DOHH2 (cell line): ENCODE measurements at regions not wholly inside any gene's neighbourhood (a gene's known extent, or its start where the extent isn't known, plus 50 kb on each side); places are given as distances from the start of the nearest gene placed in this dataset.

Experiments used
- H3F3A ChIP-seq: fragments of 200-600 bp; sonication (generic), shearing (Covaris generic); 2 replicates; pipeline ENCODE4 v1.6.0; 2016; ENCODE audit warnings: antibody characterized with exemption, mild to moderate bottlenecking; ENCODE audit not compliant: control insufficient read depth, insufficient read depth
- H3K27ac ChIP-seq: fragments of 200-600 bp; sonication (generic); 2 replicates; pipeline ENCODE4 v1.5.1; 2014; ENCODE audit warnings: low read depth, mild to moderate bottlenecking, low read length, moderate library complexity
- H3K27me3 ChIP-seq: fragments of 200-600 bp; sonication (generic); 2 replicates; pipeline ENCODE4 v1.6.1; 2014; ENCODE audit warnings: mild to moderate bottlenecking, low read length, mixed read lengths; ENCODE audit not compliant: control insufficient read depth
- H3K36me3 ChIP-seq: fragments of 200-600 bp; sonication (generic); 2 replicates; pipeline ENCODE4 v1.6.1; 2014; ENCODE audit warnings: mild to moderate bottlenecking, low read length, moderate library complexity, mixed read lengths; ENCODE audit not compliant: control insufficient read depth
- H3K4me1 ChIP-seq: fragments of 200-600 bp; sonication (generic); 2 replicates; pipeline ENCODE4 v1.6.1; 2014; ENCODE audit warnings: mild to moderate bottlenecking, low read length, mixed read lengths; ENCODE audit not compliant: control insufficient read depth
- H3K4me2 ChIP-seq: fragments of 200-600 bp; sonication (generic); 2 replicates; pipeline ENCODE4 v1.6.0; 2014; ENCODE audit warnings: mild to moderate bottlenecking, low read length, moderate library complexity
- H3K4me3 ChIP-seq: fragments of 200-600 bp; sonication (generic); 2 replicates; pipeline ENCODE4 v1.5.1; 2014; ENCODE audit warnings: mild to moderate bottlenecking, low read length, mixed read lengths
- H3K79me2 ChIP-seq: fragments of 200-600 bp; sonication (generic); 2 replicates; pipeline ENCODE4 v1.6.1; 2014; ENCODE audit warnings: mild to moderate bottlenecking, low read length, mixed read lengths; ENCODE audit not compliant: control insufficient read depth
- H3K9me2 ChIP-seq: fragments of 200-600 bp; sonication (generic); replicated peaks from 2 replicates; pipeline ENCODE4 v1.6.1; 2014; ENCODE audit warnings: mild to moderate bottlenecking, low read length, mixed read lengths; ENCODE audit not compliant: control insufficient read depth
- H3K9me3 ChIP-seq: fragments of 200-600 bp; sonication (generic); 2 replicates; pipeline ENCODE4 v1.6.1; 2014; ENCODE audit warnings: antibody characterized with exemption, low read length, mixed read lengths; ENCODE audit not compliant: control insufficient read depth, insufficient read depth
- H4K20me1 ChIP-seq: fragments of 200-600 bp; sonication (generic); 2 replicates; pipeline ENCODE4 v1.6.0; 2014; ENCODE audit warnings: low read depth, mild to moderate bottlenecking, antibody characterized with exemption, low read length, moderate library complexity; ENCODE audit not compliant: control insufficient read depth, insufficient read depth
- CTCF ChIP-seq: fragments of 200-600 bp; sonication (generic); IDR thresholded peaks from one replicate; pipeline ENCODE4 v1.5.1; 2014; ENCODE audit warnings: antibody characterized with exemption, mild to moderate bottlenecking, low read depth, low read length; ENCODE audit not compliant: poor library complexity, severe bottlenecking
- EZH2phosphoT487 ChIP-seq: fragments of 200-600 bp; sonication (generic); IDR thresholded peaks from 2 replicates; pipeline ENCODE4 v1.6.1; 2017; ENCODE audit warnings: borderline replicate concordance, mild to moderate bottlenecking, antibody characterized with exemption, low read length, moderate library complexity, mixed read lengths

GRCh38 chr1:239963856-239964255 is 127.8 kb upstream of the FMN2 start:
- Histone ChIP-seq H3F3A (no peaks in the 10 kb centered on the region), H3K9me3 (no peaks in the 10 kb centered on the region), H3K36me3 (no peaks in the 10 kb centered on the region), H4K20me1 (no peaks in the 10 kb centered on the region), H3K27me3 (no peaks in the 10 kb centered on the region), H3K4me1 (no peaks in the 10 kb centered on the region), H3K27ac (no peak overlapping the region), H3K79me2 (no peaks in the 10 kb centered on the region), H3K4me2 (no peak overlapping the region), H3K4me3 (no peak overlapping the region), H3K9me2 (no peaks in the 10 kb centered on the region)
- no peak for TF ChIP-seq EZH2phosphoT487
- TF ChIP-seq CTCF = no peak

GRCh38 chr1:239976130-239976968 is 115.3 kb upstream of the FMN2 start:
- Histone ChIP-seq H3K9me2 (no peaks in the 10 kb centered on the region), H3K27ac (no peak overlapping the region), H4K20me1 (no peaks in the 10 kb centered on the region), H3K9me3 (peaks cover 4% of the 10 kb centered on the region; the same call in 1 of the 2 replicates), H3K36me3 (no peaks in the 10 kb centered on the region), H3K4me3 (no peak overlapping the region), H3K79me2 (no peaks in the 10 kb centered on the region), H3K4me2 (no peak overlapping the region), H3K27me3 (no peaks in the 10 kb centered on the region), H3F3A (no peaks in the 10 kb centered on the region), H3K4me1 (no peaks in the 10 kb centered on the region)
- TF ChIP-seq EZH2phosphoT487 (no peak), CTCF (peak; percentile 93)

- no peaks in the 10 kb centered on the region for H3K9me2 ChIP-seq
- no peaks in the 10 kb centered on the region for H3K79me2 ChIP-seq
- TF ChIP-seq EZH2phosphoT487 = no peak
- no peak for TF ChIP-seq CTCF
- H3K4me2 ChIP-seq = no peak overlapping the region
- H3F3A ChIP-seq = no peaks in the 10 kb centered on the region
- no peak overlapping the region for H3K27ac ChIP-seq
- H3K27me3 ChIP-seq = no peaks in the 10 kb centered on the region
- no peaks in the 10 kb centered on the region for H3K36me3 ChIP-seq
- H4K20me1 ChIP-seq = no peaks in the 10 kb centered on the region
- no peaks in the 10 kb centered on the region for H3K4me1 ChIP-seq
- peaks cover 4% of the 10 kb centered on the region; the same call in 1 of the 2 replicates for H3K9me3 ChIP-seq
- no peak overlapping the region for H3K4me3 ChIP-seq
Observed at GRCh38 chr1:239977416-239977815, 114.3 kb upstream of the FMN2 start.
